ENCODE measurements at regions not wholly inside any gene's neighbourhood (a gene's known extent, or its start where the extent isn't known, plus 50 kb on each side); places are given as distances from the start of the nearest gene placed in this dataset.

DNA sequence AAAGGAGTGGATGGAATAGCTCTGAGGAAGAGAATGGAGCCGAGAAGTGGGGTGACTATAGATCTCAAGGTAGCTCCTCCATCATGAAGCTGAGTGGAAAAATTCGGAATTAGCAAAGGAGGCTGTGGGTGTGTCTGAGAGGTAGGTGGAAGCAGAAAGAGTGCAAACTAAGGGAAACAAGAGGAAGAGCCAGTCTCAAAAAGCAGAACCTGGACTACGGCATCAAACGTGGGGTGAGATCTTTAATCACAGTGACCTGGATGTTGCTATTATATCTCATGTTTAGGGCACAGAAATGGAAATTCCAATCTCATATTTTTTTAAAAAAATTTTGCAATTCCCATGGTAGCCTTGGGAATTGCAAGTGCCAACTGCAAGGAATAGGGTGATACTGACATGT, 162.5 kb upstream of the RASGEF1B start:
- H3K4me3 Mint-ChIP-seq, result no peak overlapping the region
- no peaks in the 10 kb centered on the region for H3K27me3 Mint-ChIP-seq
- H3K27ac Mint-ChIP-seq, result no peak overlapping the region
- peaks cover 22% of the 10 kb centered on the region for H3K4me1 Mint-ChIP-seq (ENCODE audit: low read depth)
- H3K9me3 Mint-ChIP-seq, result no peaks in the 10 kb centered on the region
- no peak for DNase-seq
- no peaks in the 10 kb centered on the region for H3K36me3 Mint-ChIP-seq (ENCODE audit: low read depth)

DNA sequence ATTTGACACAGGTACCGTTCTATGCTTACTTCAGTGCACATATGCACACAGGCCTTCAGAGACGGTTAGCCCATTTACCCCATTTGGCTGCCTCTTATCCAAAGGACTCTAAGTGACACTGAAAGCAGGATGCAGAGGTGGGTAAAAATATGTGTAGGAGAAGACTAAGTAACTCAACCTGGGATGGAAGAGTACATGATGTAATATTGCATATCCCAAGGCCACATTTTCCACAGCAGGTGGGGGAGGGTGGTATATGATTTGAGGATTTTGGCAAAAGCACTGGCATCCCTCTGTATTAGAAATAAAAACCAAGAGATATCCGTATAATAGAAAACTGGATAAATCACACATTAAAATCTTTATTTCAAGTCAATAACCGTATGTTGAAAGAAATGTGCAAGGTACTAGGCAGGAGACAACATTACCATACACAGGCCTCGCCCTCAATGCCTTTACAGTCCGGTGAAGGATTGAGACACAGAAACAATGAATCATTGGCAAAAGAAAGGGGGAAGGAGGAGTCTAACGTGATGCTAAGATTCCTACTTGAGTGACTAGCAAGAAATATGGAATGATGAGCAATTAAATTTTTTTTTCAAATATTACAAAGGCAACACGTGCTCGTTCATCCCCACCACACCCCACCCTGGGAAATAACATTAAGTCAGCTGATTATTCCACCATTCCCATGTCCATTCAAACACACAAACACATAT, 161.0 kb upstream of the RASGEF1B start:
- no peak for DNase-seq

DNA sequence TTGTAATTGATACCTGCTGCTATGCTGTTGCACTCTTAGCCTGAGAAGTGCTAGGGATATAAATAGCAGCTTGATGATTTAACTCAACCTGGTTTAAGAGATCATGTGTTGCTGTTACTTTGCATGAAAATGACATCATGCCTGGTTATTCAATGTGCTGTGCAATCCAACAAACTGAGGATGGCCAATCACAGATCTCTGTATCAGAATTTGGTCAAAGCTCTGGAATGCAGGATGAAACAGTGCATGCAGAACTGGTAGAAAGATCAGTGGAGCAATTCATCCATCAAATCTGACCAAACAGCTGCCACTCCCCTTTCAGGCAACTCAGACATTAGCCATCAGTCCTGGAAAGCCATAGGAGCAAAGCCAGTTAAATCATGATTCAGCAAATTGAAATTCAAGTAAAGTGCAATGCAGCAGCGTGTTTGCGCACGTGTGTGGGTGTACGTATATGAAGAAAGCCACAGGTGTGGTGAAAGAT, 160.3 kb upstream of the RASGEF1B start:
- no peak overlapping the region for H3K27ac Mint-ChIP-seq
- no peaks in the 10 kb centered on the region for H3K36me3 Mint-ChIP-seq (ENCODE audit: low read depth)
- no peak for DNase-seq
- no peaks in the 10 kb centered on the region for H3K27me3 Mint-ChIP-seq
- no peak overlapping the region for H3K4me3 Mint-ChIP-seq
- no peaks in the 10 kb centered on the region for H3K9me3 Mint-ChIP-seq
- H3K4me1 Mint-ChIP-seq (ENCODE audit: low read depth), result peaks cover 32% of the 10 kb centered on the region

More for the DNA sequence above, 161.0 kb upstream of the RASGEF1B start:
- Mint-ChIP-seq H3K4me1 (ENCODE audit: low read depth) (peaks cover 32% of the 10 kb centered on the region), H3K9me3 (no peaks in the 10 kb centered on the region), H3K27ac (no peak overlapping the region), H3K4me3 (no peak overlapping the region), H3K27me3 (no peaks in the 10 kb centered on the region), H3K36me3 (ENCODE audit: low read depth) (no peaks in the 10 kb centered on the region)

DNA sequence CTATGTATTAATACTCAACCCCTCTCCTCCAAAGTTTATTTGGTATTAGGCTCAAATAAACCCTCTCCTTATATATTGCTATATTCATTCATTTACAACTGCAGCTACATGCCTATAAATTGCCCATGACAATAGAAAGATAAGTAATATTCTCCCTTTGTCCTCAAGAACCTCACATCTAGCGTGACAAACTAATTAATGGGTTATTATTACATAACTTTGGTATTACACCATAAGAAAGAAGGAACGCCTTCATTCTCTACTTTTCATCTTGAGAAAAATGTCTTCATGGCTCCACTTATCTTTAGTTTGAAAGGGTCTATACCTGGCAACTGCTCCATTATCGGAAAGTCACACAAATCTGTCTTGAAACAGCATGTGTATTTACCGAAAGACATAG, 157.7 kb upstream of the RASGEF1B start:
- Mint-ChIP-seq H3K4me1 (ENCODE audit: low read depth) (peaks cover 29% of the 10 kb centered on the region), H3K27ac (no peak overlapping the region), H3K36me3 (ENCODE audit: low read depth) (no peaks in the 10 kb centered on the region), H3K27me3 (no peaks in the 10 kb centered on the region), H3K9me3 (no peaks in the 10 kb centered on the region), H3K4me3 (no peak overlapping the region)
- DNase-seq, result no peak

DNA sequence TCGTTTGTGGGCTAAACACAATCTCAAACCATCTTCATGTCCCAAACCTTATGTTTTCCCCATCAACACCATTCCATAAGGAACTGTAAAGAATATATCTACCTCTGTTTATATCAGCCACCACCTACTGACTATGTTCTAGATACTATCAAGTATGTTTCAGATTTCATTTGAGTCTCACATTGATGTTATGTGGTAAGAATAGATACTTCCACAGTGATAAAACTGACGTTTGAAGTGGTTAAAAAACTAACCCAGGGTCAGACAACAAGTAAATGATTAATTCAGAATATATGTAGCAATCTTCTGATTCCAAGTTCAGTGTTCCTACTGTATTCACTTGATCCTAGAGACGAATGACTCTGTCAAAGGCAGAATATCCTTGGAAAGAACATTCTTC, 156.8 kb upstream of the RASGEF1B start:
- Mint-ChIP-seq H3K36me3 (ENCODE audit: low read depth) (no peaks in the 10 kb centered on the region), H3K4me1 (ENCODE audit: low read depth) (peaks cover 29% of the 10 kb centered on the region)

DNA sequence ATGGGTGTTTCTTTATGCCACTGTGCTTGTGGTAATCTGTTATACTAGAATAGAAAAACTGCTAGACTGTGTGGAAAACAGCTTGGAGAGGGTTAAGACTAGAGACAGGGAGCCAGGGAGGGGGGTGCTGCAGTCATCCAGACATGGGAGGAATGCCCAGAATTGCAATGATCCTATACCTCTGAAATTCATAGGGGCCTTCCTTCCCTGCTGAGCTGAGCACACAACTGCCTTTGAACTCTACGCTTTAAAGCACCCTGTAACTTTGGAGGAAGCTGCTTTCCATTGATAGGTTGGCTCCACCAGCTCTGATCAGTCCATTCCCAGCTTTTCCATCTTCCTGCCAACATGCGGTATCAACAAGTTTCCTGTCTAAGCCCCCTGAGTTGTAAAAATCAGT, 155.9 kb upstream of the RASGEF1B start:
- H3K4me1 Mint-ChIP-seq (ENCODE audit: low read depth), result peaks cover 26% of the 10 kb centered on the region
- H3K27ac Mint-ChIP-seq, result no peak overlapping the region
- DNase-seq, result no peak
- H3K9me3 Mint-ChIP-seq, result no peaks in the 10 kb centered on the region
- H3K36me3 Mint-ChIP-seq (ENCODE audit: low read depth), result no peaks in the 10 kb centered on the region
- no peaks in the 10 kb centered on the region for H3K27me3 Mint-ChIP-seq
- H3K4me3 Mint-ChIP-seq, result no peak overlapping the region

More for the DNA sequence above, 156.8 kb upstream of the RASGEF1B start:
- H3K9me3 Mint-ChIP-seq, result no peaks in the 10 kb centered on the region
- H3K4me3 Mint-ChIP-seq, result no peak overlapping the region
- no peak overlapping the region for H3K27ac Mint-ChIP-seq
- DNase-seq, result no peak
- no peaks in the 10 kb centered on the region for H3K27me3 Mint-ChIP-seq

DNA sequence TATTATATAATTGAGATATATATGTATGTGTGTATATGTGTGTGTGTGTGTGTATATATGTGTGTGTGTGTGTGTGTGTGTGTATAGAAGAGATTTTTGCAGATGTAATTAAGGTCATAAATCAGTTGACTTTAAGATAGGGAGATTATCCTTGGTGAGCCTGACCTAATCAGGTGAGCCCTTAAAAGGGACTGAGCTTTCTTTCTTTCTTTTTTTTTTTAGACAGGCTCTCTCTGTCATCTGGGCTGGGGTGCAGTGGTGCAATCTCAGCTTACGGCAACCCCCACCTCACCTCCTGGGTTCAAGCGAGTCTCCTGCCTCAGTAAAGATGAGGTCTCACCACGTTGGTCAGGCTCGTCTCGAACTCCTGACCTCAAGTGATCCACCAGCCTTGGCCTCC, 155.1 kb upstream of the RASGEF1B start:
- no peak for DNase-seq
- no peaks in the 10 kb centered on the region for H3K27me3 Mint-ChIP-seq
- no peaks in the 10 kb centered on the region for H3K9me3 Mint-ChIP-seq
- H3K4me3 Mint-ChIP-seq, result no peak overlapping the region
- H3K36me3 Mint-ChIP-seq (ENCODE audit: low read depth), result no peaks in the 10 kb centered on the region
- peaks cover 19% of the 10 kb centered on the region for H3K4me1 Mint-ChIP-seq (ENCODE audit: low read depth)
- H3K27ac Mint-ChIP-seq, result no peak overlapping the region

DNA sequence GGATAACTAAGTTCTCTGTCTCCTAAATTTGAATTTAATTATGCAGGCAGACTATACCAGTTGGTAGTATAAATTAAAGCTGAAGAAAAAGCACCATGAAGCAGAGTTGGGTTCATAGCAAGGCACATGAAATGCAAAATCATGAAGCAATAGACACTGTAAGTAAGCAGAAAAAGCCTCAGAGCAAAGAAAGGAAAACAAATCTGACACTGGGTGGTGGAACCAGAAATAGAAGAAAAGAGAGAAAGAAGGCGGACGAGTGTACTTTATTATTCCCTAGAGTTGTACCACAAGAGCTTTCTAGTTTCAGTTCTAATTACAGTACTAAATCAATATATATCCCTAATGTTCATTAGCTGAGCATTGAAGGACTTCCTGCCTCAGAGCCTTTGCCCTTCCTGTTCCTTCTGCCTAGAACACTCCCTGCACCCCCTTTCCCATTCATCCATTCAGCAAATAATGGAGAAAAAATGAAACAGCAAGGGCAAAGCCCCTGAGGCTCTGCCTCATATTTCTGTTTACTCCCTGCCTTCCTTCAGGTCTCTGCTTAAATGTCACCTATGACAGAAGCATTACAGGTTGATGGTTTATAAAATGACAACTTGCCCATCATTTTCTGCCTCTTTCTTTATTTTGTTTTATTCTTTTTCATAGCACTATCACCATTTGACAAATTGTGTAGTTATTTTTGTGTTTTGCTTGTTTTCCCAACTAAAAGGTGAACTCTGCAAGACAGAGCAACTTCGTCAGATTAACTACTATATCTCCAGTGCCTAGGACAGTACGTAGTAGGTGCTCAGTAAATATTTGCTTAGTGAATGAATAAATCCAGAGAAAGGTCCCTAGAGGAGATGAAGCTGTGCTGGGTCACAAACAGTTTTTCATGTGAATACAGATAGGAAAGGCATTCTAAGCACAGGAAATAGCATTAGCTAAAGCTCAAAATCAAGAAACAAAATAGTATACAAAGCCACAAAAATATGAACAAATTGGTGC, 154.0 kb upstream of the RASGEF1B start:
- DNase-seq, result no peak
- H3K36me3 Mint-ChIP-seq (ENCODE audit: low read depth), result no peaks in the 10 kb centered on the region
- no peaks in the 10 kb centered on the region for H3K9me3 Mint-ChIP-seq
- H3K27ac Mint-ChIP-seq, result no peak overlapping the region
- no peak overlapping the region for H3K4me3 Mint-ChIP-seq
- peaks cover 12% of the 10 kb centered on the region for H3K4me1 Mint-ChIP-seq (ENCODE audit: low read depth)
- H3K27me3 Mint-ChIP-seq, result no peaks in the 10 kb centered on the region

DNA sequence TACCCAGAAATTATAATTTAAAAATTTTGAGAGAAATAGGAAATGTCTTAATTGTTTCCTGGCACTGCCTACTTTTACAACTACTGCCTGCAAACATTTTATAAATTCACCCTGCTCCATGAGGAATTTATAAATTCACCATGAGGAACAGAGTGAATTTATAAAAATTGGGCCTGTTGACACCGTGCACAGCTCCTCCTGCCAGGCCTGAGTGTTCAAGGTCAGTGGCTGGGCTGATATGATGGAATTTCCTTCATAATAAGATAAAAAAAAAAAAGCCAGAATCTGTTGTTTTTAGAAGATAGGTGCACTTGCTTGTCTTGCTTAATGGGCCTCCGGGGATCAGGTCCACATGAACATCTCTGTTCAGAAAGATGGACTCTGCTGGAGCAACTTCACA, 151.7 kb upstream of the RASGEF1B start:
- Mint-ChIP-seq H3K36me3 (ENCODE audit: low read depth) (no peaks in the 10 kb centered on the region), H3K27me3 (no peaks in the 10 kb centered on the region), H3K9me3 (no peaks in the 10 kb centered on the region), H3K4me1 (ENCODE audit: low read depth) (peaks cover 3% of the 10 kb centered on the region), H3K27ac (no peak overlapping the region), H3K4me3 (no peak overlapping the region)
- DNase-seq, result no peak

DNA sequence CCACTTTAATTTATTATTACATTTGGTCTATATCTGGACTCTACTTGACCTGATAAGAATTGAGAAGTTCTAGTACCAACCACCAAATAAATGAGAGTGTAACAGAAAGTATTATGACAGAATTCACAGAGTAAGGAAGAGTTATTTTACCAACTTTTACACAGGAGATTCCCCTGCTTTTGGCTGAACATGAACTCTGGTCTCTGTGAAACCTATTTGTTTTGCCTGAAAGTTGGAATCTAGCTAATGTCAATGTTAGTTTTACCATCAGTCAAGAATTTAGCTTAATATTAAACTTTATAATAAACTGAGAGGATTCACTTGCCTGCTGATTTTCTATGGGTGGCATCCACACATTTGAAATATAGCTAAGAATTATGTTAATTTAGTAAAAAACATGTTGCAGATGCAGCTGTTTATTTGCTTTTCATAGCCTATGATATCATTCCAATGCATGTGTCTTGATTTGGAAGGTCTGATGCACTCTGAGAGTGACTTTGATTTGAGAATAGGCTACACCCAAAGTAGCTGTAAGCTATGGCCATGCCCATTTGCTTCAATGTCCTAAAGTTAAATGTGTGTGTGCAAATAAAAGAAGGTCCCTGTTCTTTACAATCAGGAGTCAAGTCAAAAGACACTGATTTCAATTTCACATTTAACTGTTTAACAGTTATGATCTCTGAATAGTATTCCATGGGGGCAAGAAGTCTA, 150.9 kb upstream of the RASGEF1B start:
- H3K36me3 Mint-ChIP-seq (ENCODE audit: low read depth), result no peaks in the 10 kb centered on the region
- DNase-seq, result no peak
- no peak overlapping the region for H3K4me3 Mint-ChIP-seq
- H3K4me1 Mint-ChIP-seq (ENCODE audit: low read depth), result no peaks in the 10 kb centered on the region
- H3K27ac Mint-ChIP-seq, result no peak overlapping the region
- no peaks in the 10 kb centered on the region for H3K9me3 Mint-ChIP-seq
- no peaks in the 10 kb centered on the region for H3K27me3 Mint-ChIP-seq

DNA sequence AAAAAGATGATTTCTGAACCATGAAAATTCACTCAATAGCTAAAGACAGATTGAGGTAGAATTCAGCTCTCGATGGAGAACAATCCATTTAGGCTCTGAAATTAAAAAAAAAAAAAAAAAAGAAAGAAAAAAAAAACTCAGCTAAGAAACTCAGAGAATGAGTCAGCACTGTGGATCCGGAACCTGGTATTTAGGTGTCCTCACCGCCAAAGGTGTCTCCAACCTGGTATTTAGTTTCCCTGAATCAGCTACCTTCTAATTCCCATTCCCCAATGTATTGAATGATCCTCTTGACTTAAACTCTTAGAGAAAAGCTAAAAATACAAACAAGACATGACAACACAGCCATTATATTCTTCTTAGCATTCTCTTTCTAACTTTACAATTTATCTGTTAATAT, 150.3 kb upstream of the RASGEF1B start:
- Mint-ChIP-seq H3K4me3 (no peak overlapping the region), H3K9me3 (no peaks in the 10 kb centered on the region), H3K36me3 (ENCODE audit: low read depth) (no peaks in the 10 kb centered on the region), H3K27ac (no peak overlapping the region), H3K4me1 (ENCODE audit: low read depth) (no peaks in the 10 kb centered on the region), H3K27me3 (no peaks in the 10 kb centered on the region)
- no peak for DNase-seq

DNA sequence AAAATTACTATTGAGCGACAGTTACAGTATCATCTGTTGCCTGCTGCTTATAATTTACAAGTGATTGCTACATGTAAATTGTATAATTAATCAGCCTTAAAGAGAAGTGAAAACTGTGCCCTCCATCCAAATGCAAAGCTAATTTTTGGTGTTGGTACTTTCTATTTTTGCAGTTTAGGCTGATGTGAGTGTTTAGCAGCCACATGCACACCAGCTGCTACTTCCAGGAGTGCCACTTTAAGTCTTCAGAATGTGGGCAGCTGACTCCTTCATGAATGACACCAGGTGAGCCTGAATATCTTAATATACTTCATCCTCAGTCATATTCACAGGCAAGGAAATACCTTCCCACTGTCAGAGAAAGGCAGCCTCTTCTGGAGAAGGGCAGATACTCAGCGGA, 149.8 kb upstream of the RASGEF1B start:
- no peaks in the 10 kb centered on the region for H3K27me3 Mint-ChIP-seq
- H3K9me3 Mint-ChIP-seq, result no peaks in the 10 kb centered on the region
- DNase-seq, result no peak
- no peaks in the 10 kb centered on the region for H3K4me1 Mint-ChIP-seq (ENCODE audit: low read depth)
- no peak overlapping the region for H3K27ac Mint-ChIP-seq
- no peaks in the 10 kb centered on the region for H3K36me3 Mint-ChIP-seq (ENCODE audit: low read depth)
- no peak overlapping the region for H3K4me3 Mint-ChIP-seq

DNA sequence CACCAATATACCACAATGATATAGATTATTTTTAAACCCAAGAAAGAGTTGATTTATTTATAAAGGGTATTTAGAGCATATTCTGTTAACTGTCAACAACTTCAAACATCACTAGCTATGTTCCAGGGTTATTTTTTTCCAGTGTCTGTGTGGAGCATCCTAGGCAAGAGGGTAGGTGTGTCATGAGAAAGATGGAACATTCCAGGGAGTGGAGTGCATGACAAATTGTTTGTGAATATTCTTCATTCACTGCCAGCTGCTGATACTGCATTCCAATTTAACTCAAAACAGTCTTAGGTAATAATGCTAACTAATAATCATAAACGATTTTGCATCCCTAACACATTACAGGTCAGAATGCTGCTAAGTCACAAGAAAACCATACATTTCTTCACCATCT, 148.7 kb upstream of the RASGEF1B start:
- Mint-ChIP-seq H3K9me3 (no peaks in the 10 kb centered on the region), H3K4me1 (ENCODE audit: low read depth) (no peaks in the 10 kb centered on the region), H3K4me3 (no peak overlapping the region), H3K27me3 (no peaks in the 10 kb centered on the region), H3K27ac (no peak overlapping the region), H3K36me3 (ENCODE audit: low read depth) (no peaks in the 10 kb centered on the region)
- DNase-seq, result no peak

DNA sequence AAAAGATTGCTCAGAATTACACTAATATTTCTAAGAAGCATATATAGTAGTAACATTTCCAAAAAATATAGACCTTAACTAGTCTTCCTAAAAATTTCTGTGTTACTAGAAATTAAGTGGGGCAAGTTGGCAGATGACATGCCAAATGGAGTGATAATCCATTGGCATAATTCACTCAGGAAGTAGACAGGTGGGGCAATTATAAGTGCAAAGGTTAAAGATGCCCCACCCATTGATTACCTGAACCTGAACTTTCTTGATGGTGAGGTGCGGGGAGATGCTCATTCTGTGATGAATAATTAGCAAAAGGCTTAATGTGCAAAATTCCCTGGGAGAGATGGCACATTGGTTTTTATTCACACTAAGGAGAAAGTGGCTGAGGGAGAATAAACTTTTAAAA, 145.8 kb upstream of the RASGEF1B start:
- DNase-seq, result no peak
- Mint-ChIP-seq H3K27ac (no peak overlapping the region), H3K4me1 (ENCODE audit: low read depth) (no peaks in the 10 kb centered on the region)

More for the DNA sequence above, 145.8 kb upstream of the RASGEF1B start:
- H3K27me3 Mint-ChIP-seq, result no peaks in the 10 kb centered on the region
- no peaks in the 10 kb centered on the region for H3K9me3 Mint-ChIP-seq
- no peak overlapping the region for H3K4me3 Mint-ChIP-seq
- no peaks in the 10 kb centered on the region for H3K36me3 Mint-ChIP-seq (ENCODE audit: low read depth)
